ENCODE measurements at regions not wholly inside any gene's neighbourhood (a gene's known extent, or its start where the extent isn't known, plus 50 kb on each side); places are given as distances from the start of the nearest gene placed in this dataset.

GRCh38 chr1:55530749-55531478 is 315.8 kb upstream of the USP24 start:
- no peak for DNase-seq
- no peaks in the 10 kb centered on the region for H3K9me3 Mint-ChIP-seq (ENCODE audit: unreplicated experiment)
- no peak overlapping the region for H3K27ac Mint-ChIP-seq (ENCODE audit: unreplicated experiment)

GRCh38 chr1:55529017-55529416 is 313.9 kb upstream of the USP24 start:
- no peaks in the 10 kb centered on the region for H3K27me3 Mint-ChIP-seq (ENCODE audit: unreplicated experiment)
- no peaks in the 10 kb centered on the region for H3K4me1 Mint-ChIP-seq (ENCODE audit: low read depth, unreplicated experiment)
- H3K9me3 Mint-ChIP-seq (ENCODE audit: unreplicated experiment), result no peaks in the 10 kb centered on the region
- H3K36me3 Mint-ChIP-seq (ENCODE audit: unreplicated experiment), result no peaks in the 10 kb centered on the region
- no peak overlapping the region for H3K4me3 Mint-ChIP-seq (ENCODE audit: unreplicated experiment)
- TF ChIP-seq CTCF (IDR thresholded peaks at IDR 0.05; ENCODE audit: partially characterized antibody, unreplicated experiment), result no peak
- DNase-seq, result no peak
- H3K27ac Mint-ChIP-seq (ENCODE audit: unreplicated experiment), result no peak overlapping the region

More at GRCh38 chr1:55530749-55531478, 315.8 kb upstream of the USP24 start:
- no peaks in the 10 kb centered on the region for H3K27me3 Mint-ChIP-seq (ENCODE audit: unreplicated experiment)
- no peak overlapping the region for H3K4me3 Mint-ChIP-seq (ENCODE audit: unreplicated experiment)
- no peaks in the 10 kb centered on the region for H3K36me3 Mint-ChIP-seq (ENCODE audit: unreplicated experiment)
- TF ChIP-seq CTCF (IDR thresholded peaks at IDR 0.05; ENCODE audit: partially characterized antibody, unreplicated experiment), result no peak
- H3K4me1 Mint-ChIP-seq (ENCODE audit: low read depth, unreplicated experiment), result no peaks in the 10 kb centered on the region

- Mint-ChIP-seq H3K27ac (ENCODE audit: unreplicated experiment) (no peak overlapping the region), H3K27me3 (ENCODE audit: unreplicated experiment) (no peaks in the 10 kb centered on the region), H3K4me3 (ENCODE audit: unreplicated experiment) (no peak overlapping the region), H3K36me3 (ENCODE audit: unreplicated experiment) (no peaks in the 10 kb centered on the region), H3K9me3 (ENCODE audit: unreplicated experiment) (no peaks in the 10 kb centered on the region), H3K4me1 (ENCODE audit: low read depth, unreplicated experiment) (no peaks in the 10 kb centered on the region)
- no peak for DNase-seq
- no peak for TF ChIP-seq CTCF (IDR thresholded peaks at IDR 0.05; ENCODE audit: partially characterized antibody, unreplicated experiment)
These were observed 312.7 kb upstream of the USP24 start for GRCh38 chr1:55527831-55528230.

- TF ChIP-seq CTCF (IDR thresholded peaks at IDR 0.05; ENCODE audit: partially characterized antibody, unreplicated experiment), result no peak
- no peak for DNase-seq
- no peak overlapping the region for H3K27ac Mint-ChIP-seq (ENCODE audit: unreplicated experiment)
- H3K9me3 Mint-ChIP-seq (ENCODE audit: unreplicated experiment), result no peaks in the 10 kb centered on the region
- no peak overlapping the region for H3K4me3 Mint-ChIP-seq (ENCODE audit: unreplicated experiment)
- no peaks in the 10 kb centered on the region for H3K4me1 Mint-ChIP-seq (ENCODE audit: low read depth, unreplicated experiment)
- no peaks in the 10 kb centered on the region for H3K36me3 Mint-ChIP-seq (ENCODE audit: unreplicated experiment)
- H3K27me3 Mint-ChIP-seq (ENCODE audit: unreplicated experiment), result no peaks in the 10 kb centered on the region
These were observed 311.6 kb upstream of the USP24 start for GRCh38 chr1:55526716-55527115.

- no peak for TF ChIP-seq CTCF (IDR thresholded peaks at IDR 0.05; ENCODE audit: partially characterized antibody, unreplicated experiment)
- H3K9me3 Mint-ChIP-seq (ENCODE audit: unreplicated experiment), result no peaks in the 10 kb centered on the region
- no peak overlapping the region for H3K4me3 Mint-ChIP-seq (ENCODE audit: unreplicated experiment)
- DNase-seq, result no peak
- H3K36me3 Mint-ChIP-seq (ENCODE audit: unreplicated experiment), result no peaks in the 10 kb centered on the region
- H3K4me1 Mint-ChIP-seq (ENCODE audit: low read depth, unreplicated experiment), result no peaks in the 10 kb centered on the region
- H3K27me3 Mint-ChIP-seq (ENCODE audit: unreplicated experiment), result no peaks in the 10 kb centered on the region
- no peak overlapping the region for H3K27ac Mint-ChIP-seq (ENCODE audit: unreplicated experiment)
These were observed 308.8 kb upstream of the USP24 start for GRCh38 chr1:55524006-55524405.

Data from glutamatergic neuron (in vitro differentiated cells).